ENCODE measurements at regions not wholly inside any gene's neighbourhood (a gene's known extent, or its start where the extent isn't known, plus 50 kb on each side); places are given as distances from the start of the nearest gene placed in this dataset.

- no peak for TF ChIP-seq TAF1 (IDR thresholded peaks at IDR 0.05; ENCODE audit: borderline replicate concordance, insufficient read depth, low read length)
- TF ChIP-seq SIN3A (IDR thresholded peaks at IDR 0.05; ENCODE audit: borderline replicate concordance, insufficient read depth, low read length) = no peak
Observed at GRCh38 chr6:27669295-27669623, 196.4 kb upstream of the ZNF184 start.
